ENCODE measurements at regions not wholly inside any gene's neighbourhood (a gene's known extent, or its start where the extent isn't known, plus 50 kb on each side); places are given as distances from the start of the nearest gene placed in this dataset.

DNA sequence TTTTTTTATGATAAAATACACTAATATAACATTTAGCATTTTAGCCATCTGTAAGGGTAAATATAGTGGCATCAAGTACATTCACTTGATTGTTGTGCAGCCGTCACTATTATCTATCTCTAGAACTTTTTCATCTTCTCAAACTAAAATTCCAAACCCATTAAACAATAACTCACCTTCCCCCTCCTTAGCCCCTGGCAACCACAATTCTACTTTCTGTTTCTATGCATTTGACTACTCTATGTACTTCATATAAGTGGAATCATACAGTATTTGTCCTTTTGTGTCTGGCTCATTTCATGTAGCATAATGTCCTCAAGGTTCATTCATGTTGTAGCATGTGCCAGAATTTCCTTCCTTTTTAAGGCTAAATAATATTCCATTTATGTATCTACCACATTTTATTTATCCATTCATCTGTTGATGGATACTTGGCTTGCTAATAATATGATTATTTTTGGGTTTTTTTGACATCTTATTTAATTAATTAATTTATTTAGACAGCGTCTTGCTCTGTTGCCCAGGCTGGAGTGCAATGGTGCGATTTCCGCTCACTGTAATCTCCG, 69.6 kb upstream of the MACF1 start:
- TF ChIP-seq POLR2A (IDR thresholded peaks at IDR 0.05; ENCODE audit: low read depth, low read length), result no peak
- TF ChIP-seq, protein P1, sequence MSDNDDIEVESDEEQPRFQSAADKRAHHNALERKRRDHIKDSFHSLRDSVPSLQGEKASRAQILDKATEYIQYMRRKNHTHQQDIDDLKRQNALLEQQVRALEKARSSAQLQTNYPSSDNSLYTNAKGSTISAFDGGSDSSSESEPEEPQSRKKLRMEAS (IDR thresholded peaks at IDR 0.05; ENCODE audit: insufficient read depth, insufficient read length), result no peak
- TF ChIP-seq, protein P2, sequence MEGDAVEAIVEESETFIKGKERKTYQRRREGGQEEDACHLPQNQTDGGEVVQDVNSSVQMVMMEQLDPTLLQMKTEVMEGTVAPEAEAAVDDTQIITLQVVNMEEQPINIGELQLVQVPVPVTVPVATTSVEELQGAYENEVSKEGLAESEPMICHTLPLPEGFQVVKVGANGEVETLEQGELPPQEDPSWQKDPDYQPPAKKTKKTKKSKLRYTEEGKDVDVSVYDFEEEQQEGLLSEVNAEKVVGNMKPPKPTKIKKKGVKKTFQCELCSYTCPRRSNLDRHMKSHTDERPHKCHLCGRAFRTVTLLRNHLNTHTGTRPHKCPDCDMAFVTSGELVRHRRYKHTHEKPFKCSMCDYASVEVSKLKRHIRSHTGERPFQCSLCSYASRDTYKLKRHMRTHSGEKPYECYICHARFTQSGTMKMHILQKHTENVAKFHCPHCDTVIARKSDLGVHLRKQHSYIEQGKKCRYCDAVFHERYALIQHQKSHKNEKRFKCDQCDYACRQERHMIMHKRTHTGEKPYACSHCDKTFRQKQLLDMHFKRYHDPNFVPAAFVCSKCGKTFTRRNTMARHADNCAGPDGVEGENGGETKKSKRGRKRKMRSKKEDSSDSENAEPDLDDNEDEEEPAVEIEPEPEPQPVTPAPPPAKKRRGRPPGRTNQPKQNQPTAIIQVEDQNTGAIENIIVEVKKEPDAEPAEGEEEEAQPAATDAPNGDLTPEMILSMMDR (IDR thresholded peaks at IDR 0.05; ENCODE audit: extremely low read depth in 1 of 2, insufficient read depth in 1 of 2, low read depth in 1 of 2, low read length in 2 of 2), result no peak
- TF ChIP-seq EZH2 (IDR thresholded peaks at IDR 0.05; ENCODE audit: borderline replicate concordance, low read depth, low read length, severe bottlenecking), result no peak
- no peak for TF ChIP-seq POLR2AphosphoS5 (IDR thresholded peaks at IDR 0.05; ENCODE audit: insufficient read depth, low read depth, low read length)
- TF ChIP-seq FOS (IDR thresholded peaks at IDR 0.05; ENCODE audit: borderline replicate concordance, insufficient read depth, low read length), result no peak
- no peak for TF ChIP-seq MYC (IDR thresholded peaks at IDR 0.05; ENCODE audit: low read depth, low read length)

All from endothelial cell of umbilical vein (primary cell).